GM12872 (cell line): ENCODE measurements at regions not wholly inside any gene's neighbourhood (a gene's known extent, or its start where the extent isn't known, plus 50 kb on each side); places are given as distances from the start of the nearest gene placed in this dataset.

ENCODE experiments used
- TF ChIP-seq, protein P1 (sequence below): IDR thresholded peaks from 3 replicates; pipeline ENCODE4 v1.5.1; 2011; ENCODE audit warnings: low read depth, mild to moderate bottlenecking, low read length, moderate library complexity; ENCODE audit not compliant: insufficient read depth

DNA sequence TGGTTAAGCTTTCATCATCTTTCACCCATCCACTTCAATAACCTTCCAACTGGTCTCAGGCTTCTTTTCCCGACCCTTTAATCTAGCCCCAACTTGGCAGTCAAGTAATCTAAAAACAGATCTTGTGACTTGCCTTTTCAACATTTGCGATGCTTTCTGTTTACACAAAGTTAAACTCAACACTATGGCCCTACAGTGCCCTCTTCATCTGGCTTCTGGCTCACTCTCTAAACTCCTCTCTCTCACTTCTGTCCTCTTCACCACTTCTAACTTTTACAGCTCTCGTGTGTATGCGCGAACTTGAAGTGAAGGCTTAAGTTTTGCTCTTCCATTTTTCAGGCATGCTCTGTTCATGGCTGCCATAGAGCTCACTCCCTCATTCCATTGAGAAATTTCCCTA, 1122.3 kb upstream of the ADGRL2 start:
- TF ChIP-seq, protein P1, sequence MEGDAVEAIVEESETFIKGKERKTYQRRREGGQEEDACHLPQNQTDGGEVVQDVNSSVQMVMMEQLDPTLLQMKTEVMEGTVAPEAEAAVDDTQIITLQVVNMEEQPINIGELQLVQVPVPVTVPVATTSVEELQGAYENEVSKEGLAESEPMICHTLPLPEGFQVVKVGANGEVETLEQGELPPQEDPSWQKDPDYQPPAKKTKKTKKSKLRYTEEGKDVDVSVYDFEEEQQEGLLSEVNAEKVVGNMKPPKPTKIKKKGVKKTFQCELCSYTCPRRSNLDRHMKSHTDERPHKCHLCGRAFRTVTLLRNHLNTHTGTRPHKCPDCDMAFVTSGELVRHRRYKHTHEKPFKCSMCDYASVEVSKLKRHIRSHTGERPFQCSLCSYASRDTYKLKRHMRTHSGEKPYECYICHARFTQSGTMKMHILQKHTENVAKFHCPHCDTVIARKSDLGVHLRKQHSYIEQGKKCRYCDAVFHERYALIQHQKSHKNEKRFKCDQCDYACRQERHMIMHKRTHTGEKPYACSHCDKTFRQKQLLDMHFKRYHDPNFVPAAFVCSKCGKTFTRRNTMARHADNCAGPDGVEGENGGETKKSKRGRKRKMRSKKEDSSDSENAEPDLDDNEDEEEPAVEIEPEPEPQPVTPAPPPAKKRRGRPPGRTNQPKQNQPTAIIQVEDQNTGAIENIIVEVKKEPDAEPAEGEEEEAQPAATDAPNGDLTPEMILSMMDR: no peak

DNA sequence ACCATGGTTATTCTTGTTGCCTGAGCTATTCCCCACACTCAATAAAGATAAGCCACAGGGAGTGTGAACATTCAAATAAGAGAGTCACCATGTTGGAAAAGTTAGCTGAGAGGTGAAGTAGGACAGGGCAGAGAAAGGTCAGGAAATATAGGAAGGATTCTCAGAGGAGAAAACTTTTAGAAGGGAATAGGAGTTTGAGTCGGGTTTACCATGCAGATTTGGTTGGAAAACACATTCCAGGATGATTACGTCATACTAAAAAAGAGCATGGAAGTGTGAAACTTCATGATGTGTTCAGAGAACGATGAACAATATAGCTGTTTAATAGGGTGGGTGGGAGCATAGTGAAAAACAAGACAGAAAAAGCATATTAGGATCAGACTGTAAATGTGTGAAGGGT, 1125.3 kb upstream of the ADGRL2 start:
- TF ChIP-seq, protein P1: no peak

DNA sequence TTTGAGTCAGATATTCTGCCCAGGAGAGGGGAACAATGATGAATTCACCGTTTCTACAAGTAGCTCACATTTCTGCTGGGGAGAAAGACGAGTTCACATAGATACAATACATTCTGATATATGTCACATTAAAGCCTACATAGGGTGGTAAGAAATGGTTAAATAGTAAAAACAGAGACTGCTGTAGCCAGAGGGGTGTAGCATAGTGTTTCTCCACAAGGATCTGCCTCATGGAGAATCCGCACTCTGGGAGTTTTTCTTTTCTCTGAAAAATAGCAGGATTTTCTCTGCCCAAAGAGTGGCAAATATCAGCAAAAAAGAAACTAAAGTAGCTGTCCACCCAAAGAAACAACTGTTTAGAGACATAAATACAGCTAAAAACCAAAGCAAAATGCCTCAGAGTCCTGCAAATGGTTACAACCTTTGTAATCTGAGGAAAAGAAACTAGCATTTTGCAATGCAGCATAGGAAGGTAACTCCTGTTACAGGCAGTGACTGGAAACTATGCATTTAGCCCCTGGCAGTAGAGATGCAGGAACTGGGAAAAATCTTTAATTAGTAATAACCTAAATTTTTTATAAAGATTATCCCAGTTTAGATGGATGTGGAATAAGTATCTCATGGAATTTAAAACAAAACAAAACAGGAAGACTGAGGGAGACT, 1126.7 kb upstream of the ADGRL2 start:
- TF ChIP-seq, protein P1: no peak

DNA sequence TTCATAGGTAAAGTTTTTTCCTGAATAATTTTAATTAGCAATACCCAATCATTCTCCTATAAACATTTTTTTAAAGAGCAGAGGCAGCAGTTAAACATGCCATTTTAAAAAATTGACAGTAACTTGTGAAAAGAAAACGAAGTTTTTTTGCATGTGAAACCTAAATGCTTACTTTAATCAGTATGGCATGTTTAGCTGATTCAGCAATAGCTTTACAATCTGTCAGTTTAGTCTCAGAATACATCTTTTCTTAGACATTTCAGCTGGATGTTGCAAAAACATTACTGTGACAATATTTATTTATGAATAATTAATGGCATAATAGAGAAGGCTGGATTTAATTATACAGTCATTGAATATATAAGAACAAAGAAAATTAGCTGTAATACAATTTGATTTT, 1132.4 kb upstream of the ADGRL2 start:
- TF ChIP-seq, protein P1: no peak

DNA sequence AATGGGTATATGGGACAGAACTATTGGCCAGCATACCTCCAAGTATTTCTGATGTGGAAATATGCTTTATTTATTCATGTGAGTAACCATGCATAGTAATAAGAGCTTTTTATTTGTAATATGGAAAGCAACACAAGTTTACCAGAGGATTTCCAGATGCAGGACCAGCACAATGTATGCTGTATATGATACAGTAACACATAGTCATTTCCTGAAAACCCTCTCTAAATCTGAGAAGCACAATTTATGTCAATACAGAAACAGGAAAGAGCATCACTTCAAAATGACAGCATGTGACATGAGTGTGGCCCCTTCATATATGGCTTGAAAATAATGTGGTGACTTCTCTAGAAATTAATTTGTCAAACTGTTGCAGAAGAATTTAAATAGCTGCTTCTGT, 1134.7 kb upstream of the ADGRL2 start:
- TF ChIP-seq, protein P1: no peak

DNA sequence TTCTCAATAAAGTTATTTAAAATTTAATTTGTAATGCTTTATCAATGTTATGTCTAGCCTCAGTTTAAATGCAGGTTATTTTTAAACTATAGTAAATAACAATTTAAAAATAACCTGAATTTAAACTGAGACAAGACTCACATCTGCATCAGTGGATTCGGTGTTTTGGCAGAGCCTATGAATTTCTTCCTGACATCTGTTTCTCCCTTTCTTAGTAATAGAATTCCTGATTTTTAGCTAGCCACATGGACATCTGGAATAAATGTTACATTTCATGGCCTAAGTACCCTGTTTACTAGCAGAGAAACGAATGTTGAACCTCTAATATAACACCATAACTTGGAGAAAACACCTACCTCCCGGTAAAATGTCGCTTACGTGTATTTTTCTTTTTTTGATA, 1141.6 kb upstream of the ADGRL2 start:
- TF ChIP-seq, protein P1: no peak

DNA sequence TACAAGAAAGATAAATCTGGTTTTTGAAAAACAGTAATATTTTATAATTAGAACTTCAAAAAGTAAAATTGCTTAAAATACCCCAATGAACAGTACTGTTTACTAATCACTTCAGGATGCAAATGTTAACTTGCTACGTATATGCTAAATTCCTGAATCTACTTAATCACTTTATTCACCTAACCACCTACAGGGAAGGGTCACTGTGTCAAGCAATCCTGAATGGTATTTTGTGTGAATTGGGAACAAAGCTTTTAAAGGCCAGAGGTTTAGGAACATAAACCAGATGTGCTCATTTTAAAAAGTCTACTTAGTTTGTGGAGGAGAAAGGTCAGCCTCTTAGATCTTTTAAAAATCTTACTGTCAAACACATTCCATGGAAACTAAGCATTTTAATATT, 1143.0 kb upstream of the ADGRL2 start:
- TF ChIP-seq, protein P1: no peak
